ENCODE measurements at regions not wholly inside any gene's neighbourhood (a gene's known extent, or its start where the extent isn't known, plus 50 kb on each side); places are given as distances from the start of the nearest gene placed in this dataset.

- no peak for TF ChIP-seq CTCF (IDR thresholded peaks at IDR 0.05)
- no peak for TF ChIP-seq EP300 (IDR thresholded peaks at IDR 0.05)
- TF ChIP-seq POLR2AphosphoS5 (IDR thresholded peaks at IDR 0.05): no peak
- TF ChIP-seq POLR2A (IDR thresholded peaks at IDR 0.05): no peak
These were observed 229.2 kb upstream of the SMIM21 start for GRCh38 chr18:75656563-75657247.
